ENCODE measurements at regions not wholly inside any gene's neighbourhood (a gene's known extent, or its start where the extent isn't known, plus 50 kb on each side); places are given as distances from the start of the nearest gene placed in this dataset.

DNA sequence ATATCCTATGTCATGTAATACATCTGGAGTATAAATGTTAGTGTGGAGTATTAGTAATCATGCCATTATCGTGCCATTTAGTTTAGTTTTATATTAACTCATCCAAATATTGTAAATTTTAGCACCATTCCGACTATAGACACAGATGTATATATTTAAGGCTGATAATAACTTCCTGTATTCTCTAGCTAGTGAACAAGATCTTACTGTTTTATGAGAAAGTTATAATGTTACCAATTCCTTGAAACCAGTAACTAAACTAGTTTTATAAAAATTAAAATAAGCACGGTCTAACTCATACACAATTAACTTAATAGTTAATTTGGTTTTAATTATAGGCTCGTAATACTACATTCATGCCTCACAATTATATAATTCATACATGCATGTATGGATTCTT, 808.6 kb downstream of the USP25 start:
- no peak overlapping the region for H3K4me3 Mint-ChIP-seq (ENCODE audit: unreplicated experiment)
- no peaks in the 10 kb centered on the region for H3K36me3 Mint-ChIP-seq (ENCODE audit: unreplicated experiment)
- peaks cover 18% of the 10 kb centered on the region for H3K4me1 Mint-ChIP-seq (ENCODE audit: low read depth, unreplicated experiment)
- no peak for DNase-seq
- no peaks in the 10 kb centered on the region for H3K9me3 Mint-ChIP-seq (ENCODE audit: unreplicated experiment)
- TF ChIP-seq, protein P1, sequence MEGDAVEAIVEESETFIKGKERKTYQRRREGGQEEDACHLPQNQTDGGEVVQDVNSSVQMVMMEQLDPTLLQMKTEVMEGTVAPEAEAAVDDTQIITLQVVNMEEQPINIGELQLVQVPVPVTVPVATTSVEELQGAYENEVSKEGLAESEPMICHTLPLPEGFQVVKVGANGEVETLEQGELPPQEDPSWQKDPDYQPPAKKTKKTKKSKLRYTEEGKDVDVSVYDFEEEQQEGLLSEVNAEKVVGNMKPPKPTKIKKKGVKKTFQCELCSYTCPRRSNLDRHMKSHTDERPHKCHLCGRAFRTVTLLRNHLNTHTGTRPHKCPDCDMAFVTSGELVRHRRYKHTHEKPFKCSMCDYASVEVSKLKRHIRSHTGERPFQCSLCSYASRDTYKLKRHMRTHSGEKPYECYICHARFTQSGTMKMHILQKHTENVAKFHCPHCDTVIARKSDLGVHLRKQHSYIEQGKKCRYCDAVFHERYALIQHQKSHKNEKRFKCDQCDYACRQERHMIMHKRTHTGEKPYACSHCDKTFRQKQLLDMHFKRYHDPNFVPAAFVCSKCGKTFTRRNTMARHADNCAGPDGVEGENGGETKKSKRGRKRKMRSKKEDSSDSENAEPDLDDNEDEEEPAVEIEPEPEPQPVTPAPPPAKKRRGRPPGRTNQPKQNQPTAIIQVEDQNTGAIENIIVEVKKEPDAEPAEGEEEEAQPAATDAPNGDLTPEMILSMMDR (IDR thresholded peaks at IDR 0.05; ENCODE audit: partially characterized antibody, unreplicated experiment): no peak
- H3K27me3 Mint-ChIP-seq (ENCODE audit: unreplicated experiment): no peaks in the 10 kb centered on the region
- H3K27ac Mint-ChIP-seq (ENCODE audit: unreplicated experiment): no peak overlapping the region

DNA sequence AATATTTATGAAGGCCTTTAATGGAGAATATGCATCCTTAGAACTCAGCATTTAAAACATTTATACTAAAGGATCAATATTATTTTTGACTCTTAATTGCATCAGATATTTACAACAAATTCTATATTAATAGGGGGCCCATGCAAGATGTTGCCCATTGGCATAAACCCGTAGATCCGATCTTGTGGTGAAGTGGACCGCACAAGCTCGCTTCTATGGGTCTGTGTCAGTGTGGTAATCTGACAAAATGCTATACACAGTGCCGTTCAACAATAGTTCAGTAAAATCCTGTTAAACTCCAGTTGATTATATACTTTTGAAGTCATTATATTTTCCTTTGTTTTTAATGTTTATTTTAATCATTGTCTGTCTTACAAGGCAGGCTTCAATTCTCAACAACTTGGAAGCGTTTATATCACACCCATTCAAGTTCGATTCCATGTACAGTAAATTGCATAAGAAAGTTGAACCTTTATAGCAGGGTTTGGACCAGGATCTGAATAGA, 809.2 kb downstream of the USP25 start:
- DNase-seq: no peak
- H3K4me3 Mint-ChIP-seq (ENCODE audit: unreplicated experiment): no peak overlapping the region

DNA sequence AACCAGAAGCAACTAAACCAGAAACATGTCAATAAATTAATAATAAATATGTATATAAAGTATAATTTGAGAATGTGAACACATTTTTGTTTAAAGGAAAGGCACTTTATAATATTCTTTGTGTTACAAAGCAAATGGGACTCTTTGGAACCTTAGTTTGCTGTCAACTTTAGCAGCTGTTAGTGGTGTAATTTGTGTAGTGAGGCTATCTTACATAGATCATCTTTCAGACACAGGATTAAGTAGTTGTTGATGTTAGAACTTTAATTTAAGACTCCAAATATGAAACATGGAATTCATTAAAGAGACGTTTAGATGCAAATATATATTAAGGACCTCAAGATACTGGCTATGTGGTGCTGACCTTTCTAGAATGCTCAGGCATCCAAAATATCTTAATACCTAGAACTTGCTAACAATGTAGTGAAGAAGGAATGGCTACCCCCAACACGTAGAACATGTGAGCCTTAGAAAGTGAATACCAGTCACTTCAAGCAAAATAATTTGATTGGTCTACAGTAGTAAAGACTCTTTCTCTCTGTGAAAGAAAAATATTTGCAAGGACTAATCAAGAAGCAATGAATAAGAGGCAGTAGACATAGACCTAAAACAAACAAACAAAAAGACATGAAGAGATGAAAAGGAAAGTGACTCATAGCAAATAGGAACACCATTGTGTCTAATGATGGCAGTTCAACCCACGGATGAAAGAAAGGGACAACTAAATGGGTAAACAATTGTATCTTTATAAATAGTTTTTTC, 811.4 kb downstream of the USP25 start:
- Mint-ChIP-seq H3K4me3 (ENCODE audit: unreplicated experiment) (no peak overlapping the region), H3K4me1 (ENCODE audit: low read depth, unreplicated experiment) (peaks cover 3% of the 10 kb centered on the region), H3K36me3 (ENCODE audit: unreplicated experiment) (no peaks in the 10 kb centered on the region), H3K27me3 (ENCODE audit: unreplicated experiment) (no peaks in the 10 kb centered on the region), H3K27ac (ENCODE audit: unreplicated experiment) (no peak overlapping the region), H3K9me3 (ENCODE audit: unreplicated experiment) (no peaks in the 10 kb centered on the region)
- no peak for DNase-seq
- TF ChIP-seq, protein P1 (IDR thresholded peaks at IDR 0.05; ENCODE audit: partially characterized antibody, unreplicated experiment): no peak

More for the DNA sequence above, 809.2 kb downstream of the USP25 start:
- Mint-ChIP-seq H3K27ac (ENCODE audit: unreplicated experiment) (no peak overlapping the region), H3K36me3 (ENCODE audit: unreplicated experiment) (no peaks in the 10 kb centered on the region), H3K9me3 (ENCODE audit: unreplicated experiment) (no peaks in the 10 kb centered on the region), H3K27me3 (ENCODE audit: unreplicated experiment) (no peaks in the 10 kb centered on the region), H3K4me1 (ENCODE audit: low read depth, unreplicated experiment) (peaks cover 13% of the 10 kb centered on the region)
- TF ChIP-seq, protein P1 (IDR thresholded peaks at IDR 0.05; ENCODE audit: partially characterized antibody, unreplicated experiment): no peak

DNA sequence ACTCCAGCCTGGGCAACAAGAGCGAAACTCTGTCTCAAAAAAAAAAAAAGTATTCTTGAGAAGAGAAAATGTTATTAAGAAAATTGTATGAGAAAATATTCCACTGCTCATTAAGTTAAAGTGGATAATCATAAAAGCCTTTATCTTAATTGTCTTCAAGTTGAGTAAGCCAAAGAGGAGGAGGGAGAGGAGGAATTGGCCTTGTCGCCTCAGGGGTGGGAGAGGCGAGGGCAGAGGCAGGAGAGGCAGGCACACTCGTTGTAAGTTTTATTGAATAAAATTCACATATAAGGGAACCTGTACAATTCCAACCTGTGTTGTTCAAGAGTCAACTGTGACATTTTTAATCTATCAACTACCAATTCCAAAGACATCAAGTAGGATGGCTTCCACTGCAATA, 820.3 kb downstream of the USP25 start:
- Mint-ChIP-seq H3K4me3 (ENCODE audit: unreplicated experiment) (no peak overlapping the region), H3K36me3 (ENCODE audit: unreplicated experiment) (no peaks in the 10 kb centered on the region), H3K27ac (ENCODE audit: unreplicated experiment) (no peak overlapping the region), H3K9me3 (ENCODE audit: unreplicated experiment) (no peaks in the 10 kb centered on the region), H3K4me1 (ENCODE audit: low read depth, unreplicated experiment) (no peaks in the 10 kb centered on the region), H3K27me3 (ENCODE audit: unreplicated experiment) (no peaks in the 10 kb centered on the region)
- no peak for DNase-seq
- TF ChIP-seq, protein P1 (IDR thresholded peaks at IDR 0.05; ENCODE audit: partially characterized antibody, unreplicated experiment): no peak

Measured in glutamatergic neuron (in vitro differentiated cells).